ENCODE measurements at regions not wholly inside any gene's neighbourhood (a gene's known extent, or its start where the extent isn't known, plus 50 kb on each side); places are given as distances from the start of the nearest gene placed in this dataset.

- Mint-ChIP-seq H3K27me3 (no peaks in the 10 kb centered on the region), H3K27ac (no peak overlapping the region), H3K9me3 (peaks cover 2% of the 10 kb centered on the region), H3K36me3 (no peaks in the 10 kb centered on the region), H3K4me3 (no peak overlapping the region), H3K4me1 (no peaks in the 10 kb centered on the region)
- DNase-seq = no peak
- CTCF ChIA-PET = no interaction called here
These were observed 177.6 kb upstream of the CCDC68 start for GRCh38 chr18:55136864-55137263.

GRCh38 chr18:55136258-55136657 lies 177.0 kb upstream of the CCDC68 start:
- DNase-seq = no peak
- Mint-ChIP-seq H3K27me3 (no peaks in the 10 kb centered on the region), H3K4me1 (no peaks in the 10 kb centered on the region), H3K9me3 (peaks cover 2% of the 10 kb centered on the region), H3K36me3 (no peaks in the 10 kb centered on the region), H3K27ac (no peak overlapping the region), H3K4me3 (no peak overlapping the region)
- CTCF ChIA-PET = no interaction called here

- no peaks in the 10 kb centered on the region for H3K4me1 Mint-ChIP-seq
- H3K27ac Mint-ChIP-seq = no peak overlapping the region
- peaks cover 2% of the 10 kb centered on the region for H3K9me3 Mint-ChIP-seq
- no peaks in the 10 kb centered on the region for H3K27me3 Mint-ChIP-seq
- CTCF ChIA-PET = interaction anchor here (1.0 kb wide), 1 partner anchor 34 kb away, joined by 3 read pairs; no protein-coding TSS in a partner anchor
- no peaks in the 10 kb centered on the region for H3K36me3 Mint-ChIP-seq
- no peak overlapping the region for H3K4me3 Mint-ChIP-seq
- DNase-seq = no peak
These were observed 174.1 kb upstream of the CCDC68 start for GRCh38 chr18:55133378-55133777.

DNA sequence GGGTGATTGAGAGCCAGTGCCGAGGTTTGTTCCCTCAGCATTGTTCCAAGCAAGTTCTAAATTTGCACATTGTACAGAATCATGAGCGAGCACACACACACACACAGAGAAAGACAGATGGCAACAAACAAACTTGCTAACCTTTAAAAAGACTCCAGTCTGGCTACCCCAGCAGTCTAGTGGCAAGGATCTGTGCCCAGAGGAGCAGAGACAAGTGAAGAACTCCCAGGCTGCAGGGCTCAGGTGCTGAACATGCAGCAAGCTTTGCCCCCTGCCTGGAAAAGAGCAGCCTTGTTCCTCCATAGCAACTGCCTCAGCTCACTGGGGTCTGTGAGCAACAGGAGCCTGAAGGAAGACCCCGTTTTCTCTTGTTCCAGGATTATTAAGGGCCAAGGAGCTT lies 169.2 kb upstream of the CCDC68 start:
- CTCF ChIA-PET = no interaction called here

DNA sequence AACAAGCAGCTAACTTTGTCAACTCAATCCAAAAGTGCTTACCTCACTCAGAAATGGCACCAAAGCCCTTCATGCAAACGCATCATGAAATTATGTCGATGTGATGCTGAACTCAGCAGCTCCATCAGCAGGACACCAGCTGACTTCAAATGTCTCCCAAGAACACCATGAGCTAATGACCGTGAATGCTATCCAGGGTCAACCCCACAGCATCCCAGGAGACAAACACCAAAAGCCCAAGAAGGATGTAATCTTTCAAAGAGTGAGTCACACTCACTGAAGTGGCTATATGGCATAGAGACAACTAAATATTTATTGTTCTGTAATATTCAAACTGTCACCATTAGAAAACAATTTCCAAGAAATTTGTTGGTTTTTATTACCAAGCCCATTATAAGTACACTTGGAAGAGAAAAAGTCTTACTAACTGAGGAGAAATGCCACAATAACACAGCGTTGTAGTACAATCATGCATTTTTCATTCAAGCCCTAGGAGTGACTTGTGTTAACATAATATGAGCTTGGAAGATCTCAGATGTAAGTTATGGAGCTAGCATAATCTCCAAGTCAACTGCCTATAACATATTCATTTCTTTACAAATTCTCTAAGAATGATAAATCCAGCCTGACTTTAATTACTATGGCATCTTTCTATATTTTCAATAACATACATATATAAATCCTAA lies 165.0 kb upstream of the CCDC68 start:
- Mint-ChIP-seq H3K27me3 (no peaks in the 10 kb centered on the region), H3K36me3 (no peaks in the 10 kb centered on the region), H3K27ac (no peak overlapping the region), H3K4me3 (no peak overlapping the region), H3K4me1 (no peaks in the 10 kb centered on the region), H3K9me3 (no peaks in the 10 kb centered on the region)
- no peak for DNase-seq
- CTCF ChIA-PET = no interaction called here

More for the DNA sequence above, 169.2 kb upstream of the CCDC68 start:
- Mint-ChIP-seq H3K9me3 (no peaks in the 10 kb centered on the region), H3K4me3 (no peak overlapping the region), H3K27ac (no peak overlapping the region), H3K27me3 (no peaks in the 10 kb centered on the region), H3K36me3 (no peaks in the 10 kb centered on the region), H3K4me1 (no peaks in the 10 kb centered on the region)
- DNase-seq = no peak

DNA sequence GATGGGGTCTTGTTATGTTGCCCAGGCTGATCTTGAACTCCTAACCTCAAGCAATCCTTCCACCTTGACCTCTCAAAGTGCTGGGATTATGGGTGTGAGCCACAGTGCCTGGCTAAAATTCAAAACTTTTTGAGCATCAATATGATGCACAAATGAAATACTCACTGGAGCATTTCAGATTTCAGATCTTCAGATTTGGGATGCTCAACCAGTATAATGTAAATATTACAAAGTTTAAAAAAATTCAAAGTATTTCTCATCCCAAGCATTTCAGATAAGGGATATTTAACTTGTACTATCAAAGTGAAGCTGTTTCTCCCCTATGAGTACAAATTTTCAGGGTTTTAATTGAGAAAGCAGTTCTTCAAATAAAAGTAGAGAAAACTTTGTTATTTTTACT lies 164.1 kb upstream of the CCDC68 start:
- CTCF ChIA-PET = no interaction called here
- Mint-ChIP-seq H3K27ac (no peak overlapping the region), H3K27me3 (no peaks in the 10 kb centered on the region), H3K4me1 (no peaks in the 10 kb centered on the region), H3K36me3 (no peaks in the 10 kb centered on the region), H3K9me3 (no peaks in the 10 kb centered on the region), H3K4me3 (no peak overlapping the region)
- no peak for DNase-seq

- no peaks in the 10 kb centered on the region for H3K9me3 Mint-ChIP-seq
- no peaks in the 10 kb centered on the region for H3K4me1 Mint-ChIP-seq
- no peaks in the 10 kb centered on the region for H3K36me3 Mint-ChIP-seq
- no peaks in the 10 kb centered on the region for H3K27me3 Mint-ChIP-seq
- no peak overlapping the region for H3K27ac Mint-ChIP-seq
- H3K4me3 Mint-ChIP-seq = no peak overlapping the region
- DNase-seq = no peak
- CTCF ChIA-PET = no interaction called here
These were observed 162.3 kb upstream of the CCDC68 start for GRCh38 chr18:55121397-55122170.

DNA sequence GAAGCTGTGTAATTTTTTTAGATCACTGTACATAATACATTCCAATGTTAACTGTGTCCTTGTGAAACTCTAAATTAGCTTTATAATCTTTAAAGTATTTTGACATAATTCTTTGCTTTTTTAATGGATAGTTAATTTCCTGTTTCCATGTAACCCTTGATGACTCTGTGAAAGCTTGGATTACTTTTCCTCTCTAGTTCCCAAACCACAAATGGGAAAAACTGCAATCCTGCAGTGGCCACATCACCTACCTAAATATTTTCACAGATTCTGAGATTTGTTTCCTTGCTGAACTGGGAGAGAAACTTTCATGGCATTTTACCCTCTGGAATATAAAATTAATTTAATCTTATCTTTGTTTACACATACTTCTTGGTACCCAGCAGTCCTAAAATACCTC lies 161.6 kb upstream of the CCDC68 start:
- H3K27ac Mint-ChIP-seq = no peak overlapping the region
- no peaks in the 10 kb centered on the region for H3K27me3 Mint-ChIP-seq
- H3K4me1 Mint-ChIP-seq = no peaks in the 10 kb centered on the region
- H3K4me3 Mint-ChIP-seq = no peak overlapping the region
- H3K9me3 Mint-ChIP-seq = no peaks in the 10 kb centered on the region
- DNase-seq = no peak
- H3K36me3 Mint-ChIP-seq = no peaks in the 10 kb centered on the region
- CTCF ChIA-PET = no interaction called here

DNA sequence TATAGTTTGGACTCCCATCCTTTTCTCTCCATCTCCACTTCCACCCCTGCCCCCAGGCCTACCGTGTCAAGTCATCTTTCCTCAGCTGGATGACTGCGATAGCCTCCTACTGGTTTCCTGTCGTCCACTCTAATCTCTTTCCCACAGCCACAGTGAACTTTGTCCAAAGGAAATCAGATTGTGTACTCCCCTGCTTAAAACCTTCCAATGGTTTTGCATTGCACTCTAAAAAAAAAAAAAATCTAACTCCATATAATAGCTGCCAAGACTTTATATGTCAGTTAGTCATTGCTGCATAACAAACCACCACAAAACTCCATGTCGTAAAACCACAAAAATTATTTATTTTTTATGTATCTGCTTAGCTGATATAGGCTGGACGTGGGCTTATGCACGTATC lies 160.2 kb upstream of the CCDC68 start:
- Mint-ChIP-seq H3K36me3 (no peaks in the 10 kb centered on the region), H3K9me3 (no peaks in the 10 kb centered on the region), H3K27ac (no peak overlapping the region), H3K27me3 (no peaks in the 10 kb centered on the region), H3K4me3 (no peak overlapping the region), H3K4me1 (no peaks in the 10 kb centered on the region)
- no peak for DNase-seq
- CTCF ChIA-PET = no interaction called here

DNA sequence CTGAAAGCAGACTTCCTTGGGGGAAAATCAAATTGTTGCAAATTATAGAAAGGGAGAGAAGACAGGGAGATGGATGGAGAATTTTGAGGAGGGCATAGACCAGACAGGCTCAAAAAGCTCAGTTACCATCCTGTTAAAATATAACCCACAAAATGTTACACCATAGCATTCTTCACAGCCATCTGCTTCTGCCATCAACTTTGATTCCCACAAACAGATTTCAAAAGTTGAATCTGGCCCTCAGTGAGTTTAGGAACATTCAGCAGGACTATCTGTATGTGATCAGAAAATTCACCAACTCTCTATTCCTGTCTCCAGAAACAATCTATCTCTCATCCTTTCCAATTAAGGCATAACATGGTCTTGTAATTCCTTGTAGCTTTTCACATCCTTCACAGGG lies 159.8 kb upstream of the CCDC68 start:
- Mint-ChIP-seq H3K27me3 (no peaks in the 10 kb centered on the region), H3K4me1 (no peaks in the 10 kb centered on the region), H3K9me3 (no peaks in the 10 kb centered on the region), H3K4me3 (no peak overlapping the region), H3K36me3 (no peaks in the 10 kb centered on the region), H3K27ac (no peak overlapping the region)
- no peak for DNase-seq
- CTCF ChIA-PET = no interaction called here

DNA sequence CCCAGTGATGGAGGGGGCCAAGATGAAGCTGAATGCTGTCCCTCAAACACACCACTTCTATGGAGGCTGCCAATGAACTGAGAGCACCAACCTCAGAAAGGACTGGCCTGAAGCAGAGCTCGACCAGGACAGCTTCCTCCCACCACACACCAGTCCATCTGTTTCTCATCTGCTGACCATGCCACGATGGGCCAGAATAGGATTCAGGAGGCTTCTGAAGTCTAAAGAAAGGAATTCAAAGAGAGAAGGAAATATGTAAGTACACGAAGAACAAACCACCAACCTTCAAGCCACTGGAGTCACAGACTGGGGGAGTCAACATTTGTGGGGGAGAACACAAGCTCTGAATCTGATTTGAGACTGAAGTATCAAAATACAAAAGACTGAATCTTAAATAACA lies 157.6 kb upstream of the CCDC68 start:
- no peak overlapping the region for H3K4me3 Mint-ChIP-seq
- no peaks in the 10 kb centered on the region for H3K9me3 Mint-ChIP-seq
- no peak overlapping the region for H3K27ac Mint-ChIP-seq
- DNase-seq = no peak
- H3K4me1 Mint-ChIP-seq = no peaks in the 10 kb centered on the region
- CTCF ChIA-PET = no interaction called here
- no peaks in the 10 kb centered on the region for H3K27me3 Mint-ChIP-seq
- no peaks in the 10 kb centered on the region for H3K36me3 Mint-ChIP-seq

DNA sequence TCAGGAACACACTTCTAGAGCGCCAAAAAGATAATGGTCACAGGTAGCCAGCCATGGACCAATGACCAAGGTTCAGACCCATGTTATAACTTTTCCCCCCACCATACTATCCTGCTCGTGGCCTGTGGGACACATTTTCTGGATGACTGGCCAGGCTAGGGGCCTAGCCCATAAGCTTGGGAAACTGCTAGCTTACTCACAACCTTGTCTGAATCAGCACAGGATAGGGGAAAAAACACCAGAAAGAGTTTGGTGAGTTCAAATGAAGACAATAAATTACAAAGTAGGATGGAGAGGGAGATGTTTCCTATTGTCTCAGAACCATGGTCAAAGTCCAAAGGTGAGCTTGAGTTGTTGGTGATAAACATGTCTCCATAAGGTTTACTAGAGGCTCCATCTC lies 156.3 kb upstream of the CCDC68 start:
- CTCF ChIA-PET = no interaction called here
- H3K4me3 Mint-ChIP-seq = no peak overlapping the region
- no peak for DNase-seq
- no peaks in the 10 kb centered on the region for H3K27me3 Mint-ChIP-seq
- H3K36me3 Mint-ChIP-seq = no peaks in the 10 kb centered on the region
- H3K27ac Mint-ChIP-seq = no peak overlapping the region
- no peaks in the 10 kb centered on the region for H3K4me1 Mint-ChIP-seq
- no peaks in the 10 kb centered on the region for H3K9me3 Mint-ChIP-seq

DNA sequence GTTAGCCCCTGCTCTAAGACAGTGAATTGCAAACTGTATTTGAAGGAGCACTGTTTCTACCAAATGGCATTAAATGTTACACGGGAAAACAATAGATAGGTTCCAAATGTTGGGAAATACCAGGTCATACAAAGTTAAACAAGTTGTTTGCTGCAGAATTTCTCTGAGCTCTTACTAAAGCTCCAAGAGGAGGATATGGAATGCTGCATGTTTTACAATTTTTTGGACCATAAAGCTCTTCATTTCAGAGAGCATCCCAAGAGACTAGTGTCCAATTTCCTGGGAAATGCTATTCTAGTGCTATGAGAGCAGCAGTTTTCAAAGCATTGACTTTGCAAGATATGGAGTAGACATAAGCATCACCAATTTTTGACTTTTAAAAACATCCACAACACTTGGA lies 155.6 kb upstream of the CCDC68 start:
- DNase-seq = no peak
- Mint-ChIP-seq H3K27ac (no peak overlapping the region), H3K9me3 (peaks cover 1% of the 10 kb centered on the region), H3K36me3 (no peaks in the 10 kb centered on the region), H3K4me3 (no peak overlapping the region), H3K4me1 (peaks cover 2% of the 10 kb centered on the region), H3K27me3 (no peaks in the 10 kb centered on the region)
- CTCF ChIA-PET = no interaction called here

- peaks cover 2% of the 10 kb centered on the region for H3K4me1 Mint-ChIP-seq
- no peak overlapping the region for H3K27ac Mint-ChIP-seq
- no peaks in the 10 kb centered on the region for H3K27me3 Mint-ChIP-seq
- CTCF ChIA-PET = no interaction called here
- H3K9me3 Mint-ChIP-seq = peaks cover 1% of the 10 kb centered on the region
- H3K36me3 Mint-ChIP-seq = no peaks in the 10 kb centered on the region
- H3K4me3 Mint-ChIP-seq = no peak overlapping the region
- DNase-seq = no peak
These were observed 154.5 kb upstream of the CCDC68 start for GRCh38 chr18:55113800-55114199.

DNA sequence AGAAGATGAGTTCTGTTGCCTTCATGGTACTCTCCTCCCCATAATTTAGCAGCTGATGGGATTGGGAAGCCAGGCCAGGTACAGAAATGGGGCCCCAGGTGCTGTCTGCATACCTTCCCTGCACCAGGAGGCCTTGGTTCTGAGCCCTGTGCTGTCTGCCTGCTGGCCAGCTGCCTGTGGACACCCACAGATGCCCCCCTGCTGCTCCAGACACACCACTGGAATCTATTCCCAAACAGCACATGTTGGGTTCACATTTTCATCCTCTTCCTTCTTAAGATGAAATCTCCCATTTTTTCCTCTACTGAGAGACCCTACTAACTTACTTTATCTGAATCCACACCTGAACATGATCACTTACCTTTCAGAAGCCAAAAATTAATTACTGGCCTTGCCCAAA lies 152.0 kb upstream of the CCDC68 start:
- CTCF ChIA-PET = no interaction called here
- Mint-ChIP-seq H3K27me3 (no peaks in the 10 kb centered on the region), H3K4me1 (peaks cover 2% of the 10 kb centered on the region), H3K9me3 (peaks cover 1% of the 10 kb centered on the region), H3K36me3 (no peaks in the 10 kb centered on the region), H3K27ac (no peak overlapping the region), H3K4me3 (no peak overlapping the region)
- no peak for DNase-seq

Measured in activated naive CD4-positive, alpha-beta T cell treated with anti-CD3 and anti-CD28 coated beads, Interleukin-2, amount 10 ng/mL, durations not matched to agents 7 days and 5 days (primary cell).